ENCODE measurements at regions not wholly inside any gene's neighbourhood (a gene's known extent, or its start where the extent isn't known, plus 50 kb on each side); places are given as distances from the start of the nearest gene placed in this dataset.

GRCh38 chr13:74322562-74322961 is 188.4 kb upstream of the KLF12 start:
- H3K4me3 ChIP-seq (ENCODE audit: low read depth, low read length) = no peak overlapping the region
- no peak for TF ChIP-seq CTCF (IDR thresholded peaks at IDR 0.05; ENCODE audit: insufficient read depth, low read depth, low read length)
- no peak for DNase-seq (ENCODE audit: low read depth)

GRCh38 chr13:74320282-74320681 is 186.1 kb upstream of the KLF12 start:
- no peak for DNase-seq (ENCODE audit: low read depth)
- TF ChIP-seq CTCF (IDR thresholded peaks at IDR 0.05; ENCODE audit: insufficient read depth, low read depth, low read length) = no peak

GRCh38 chr13:74316547-74316946 is 182.3 kb upstream of the KLF12 start:
- no peak for TF ChIP-seq CTCF (IDR thresholded peaks at IDR 0.05; ENCODE audit: insufficient read depth, low read depth, low read length)
- no peak overlapping the region for H3K4me3 ChIP-seq (ENCODE audit: low read depth, low read length)
- DNase-seq (ENCODE audit: low read depth) = no peak

More at GRCh38 chr13:74320282-74320681, 186.1 kb upstream of the KLF12 start:
- no peak overlapping the region for H3K4me3 ChIP-seq (ENCODE audit: low read depth, low read length)

GRCh38 chr13:74306496-74306895 is 172.3 kb upstream of the KLF12 start:
- no peak for TF ChIP-seq CTCF (IDR thresholded peaks at IDR 0.05; ENCODE audit: insufficient read depth, low read depth, low read length)
- no peak overlapping the region for H3K4me3 ChIP-seq (ENCODE audit: low read depth, low read length)
- DNase-seq (ENCODE audit: low read depth) = peak; percentile 10

- H3K4me3 ChIP-seq (ENCODE audit: low read depth, low read length) = no peak overlapping the region
- no peak for TF ChIP-seq CTCF (IDR thresholded peaks at IDR 0.05; ENCODE audit: insufficient read depth, low read depth, low read length)
- DNase-seq (ENCODE audit: low read depth) = no peak
Measured at GRCh38 chr13:74305876-74306275, 171.7 kb upstream of the KLF12 start.

- DNase-seq (ENCODE audit: low read depth) = no peak
- no peak for TF ChIP-seq CTCF (IDR thresholded peaks at IDR 0.05; ENCODE audit: insufficient read depth, low read depth, low read length)
- no peak overlapping the region for H3K4me3 ChIP-seq (ENCODE audit: low read depth, low read length)
Measured at GRCh38 chr13:74301258-74301935, 167.2 kb upstream of the KLF12 start.

GRCh38 chr13:74300162-74300561 is 166.0 kb upstream of the KLF12 start:
- H3K4me3 ChIP-seq (ENCODE audit: low read depth, low read length) = no peak overlapping the region
- DNase-seq (ENCODE audit: low read depth) = no peak
- TF ChIP-seq CTCF (IDR thresholded peaks at IDR 0.05; ENCODE audit: insufficient read depth, low read depth, low read length) = no peak

All from fibroblast of villous mesenchyme (primary cell).